ENCODE measurements at regions not wholly inside any gene's neighbourhood (a gene's known extent, or its start where the extent isn't known, plus 50 kb on each side); places are given as distances from the start of the nearest gene placed in this dataset.
"Not testable (repeated sequence)": the region's sequence is repeated elsewhere in the genome, so short reads cannot be mapped to it uniquely, and the experiment has no call there.

DNA sequence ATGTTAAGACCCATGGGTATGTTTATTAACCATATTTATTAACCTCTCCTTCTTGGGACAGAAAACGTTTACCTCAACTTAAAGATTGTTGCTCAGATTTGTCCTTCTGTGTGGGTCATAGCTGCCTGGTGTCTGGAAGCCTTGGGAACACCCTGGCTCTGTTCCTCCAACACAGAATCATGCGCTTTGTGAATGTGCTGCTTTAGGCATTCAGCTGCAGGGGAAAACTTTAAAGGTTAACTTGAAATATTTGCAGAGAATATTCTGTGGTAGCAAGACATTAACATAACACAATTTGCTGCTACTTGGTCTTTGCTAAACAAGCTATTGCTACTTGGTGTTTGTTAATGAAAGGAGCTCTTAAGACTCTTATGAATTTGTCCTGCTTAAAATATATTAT is 50.5 kb upstream of the THOC3 start:
- intact Hi-C loops (cut with DNase I); DNase-seq; H3K4me1 ChIP-seq (ENCODE audit: control insufficient read depth in 2 of 3, insufficient read depth in 2 of 3, low read depth in 1 of 3, low read length in 3 of 3); H3K4me3 ChIP-seq (ENCODE audit: low read length in 3 of 3); H3K27me3 ChIP-seq (ENCODE audit: control insufficient read depth, insufficient read depth, low read length); H3K9ac ChIP-seq (ENCODE audit: low read length in 3 of 3); FAIRE-seq; H3K9me3 ChIP-seq (ENCODE audit: control insufficient read depth in 2 of 3, insufficient read depth in 1 of 3, low read length in 3 of 3); H3K36me3 ChIP-seq (ENCODE audit: control insufficient read depth in 2 of 3, insufficient read depth in 3 of 3, low read length in 3 of 3); H3K27ac ChIP-seq (ENCODE audit: low read depth in 2 of 2, low read length in 2 of 2): not testable (repeated sequence)

DNA sequence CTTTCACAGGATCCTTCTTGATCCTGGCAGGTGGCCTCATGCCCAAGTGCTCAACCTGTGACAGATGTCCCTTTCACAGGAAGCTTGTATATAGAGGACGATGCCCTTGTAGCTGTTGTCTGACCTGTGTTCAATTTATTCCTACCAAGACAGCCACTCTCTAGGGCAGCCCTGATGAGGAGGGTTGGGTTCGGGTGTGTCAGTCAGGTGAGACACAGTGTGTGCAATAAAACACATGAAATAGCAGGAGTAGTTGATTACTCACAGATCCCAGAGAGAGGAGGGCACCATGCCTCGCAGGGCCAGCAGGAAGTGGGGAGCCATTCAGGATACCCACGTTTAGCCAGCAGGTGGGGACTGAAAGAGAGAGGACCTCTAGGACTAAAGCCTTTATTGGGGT is 52.7 kb upstream of the THOC3 start:
- intact Hi-C loops (cut with DNase I); H3K4me3 ChIP-seq (ENCODE audit: low read length in 3 of 3); H3K36me3 ChIP-seq (ENCODE audit: control insufficient read depth in 2 of 3, insufficient read depth in 3 of 3, low read length in 3 of 3); H3K4me1 ChIP-seq (ENCODE audit: control insufficient read depth in 2 of 3, insufficient read depth in 2 of 3, low read depth in 1 of 3, low read length in 3 of 3); H3K27ac ChIP-seq (ENCODE audit: low read depth in 2 of 2, low read length in 2 of 2); H3K9me3 ChIP-seq (ENCODE audit: control insufficient read depth in 2 of 3, insufficient read depth in 1 of 3, low read length in 3 of 3); H3K27me3 ChIP-seq (ENCODE audit: control insufficient read depth, insufficient read depth, low read length); H3K9ac ChIP-seq (ENCODE audit: low read length in 3 of 3); FAIRE-seq; DNase-seq: not testable (repeated sequence)

DNA sequence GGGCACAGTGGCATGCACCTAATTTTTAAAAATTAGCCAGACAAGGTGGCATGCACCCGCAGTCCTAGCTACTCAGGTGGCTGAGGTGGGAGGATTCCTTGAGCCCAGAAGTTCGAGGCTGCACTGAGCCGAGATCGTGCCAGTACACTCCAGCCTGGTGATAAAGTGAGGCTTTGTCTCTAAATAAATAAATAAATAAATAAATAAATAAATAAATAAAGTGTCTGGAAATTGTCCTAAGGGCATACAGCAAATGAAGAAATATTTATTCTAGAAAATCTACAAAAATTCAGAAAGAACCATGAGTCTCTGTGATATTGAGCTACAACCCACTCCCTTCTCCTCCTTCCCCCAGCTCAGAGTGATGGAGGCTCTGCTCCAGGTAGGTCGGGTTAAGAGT is 55.4 kb upstream of the THOC3 start:
- FAIRE-seq; intact Hi-C loops (cut with DNase I); H3K4me3 ChIP-seq (ENCODE audit: low read length in 3 of 3): not testable (repeated sequence)

DNA sequence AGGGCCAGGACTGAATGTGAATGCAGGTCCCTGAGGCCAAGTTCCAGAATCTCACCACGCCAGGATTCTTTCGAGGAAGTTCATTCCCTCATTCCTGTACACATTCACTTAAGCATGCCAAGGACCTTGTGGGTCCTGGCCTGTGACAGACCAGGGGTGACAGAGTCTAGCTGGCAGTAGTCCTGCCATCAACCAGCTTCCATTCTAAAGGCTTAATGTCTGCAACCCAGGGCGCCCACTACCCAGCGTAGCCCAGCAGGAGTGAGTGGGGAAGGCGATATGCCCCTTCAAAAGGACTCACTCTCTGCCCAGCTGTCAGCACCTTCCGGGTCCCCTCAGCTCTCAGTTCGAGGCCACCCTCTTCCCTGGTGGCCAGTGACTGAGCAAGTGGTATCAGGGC is 61.3 kb upstream of the THOC3 start:
- H3K9me3 ChIP-seq (ENCODE audit: control insufficient read depth in 2 of 3, insufficient read depth in 1 of 3, low read length in 3 of 3); H3K4me1 ChIP-seq (ENCODE audit: control insufficient read depth in 2 of 3, insufficient read depth in 2 of 3, low read depth in 1 of 3, low read length in 3 of 3); H3K9ac ChIP-seq (ENCODE audit: low read length in 3 of 3); intact Hi-C loops (cut with DNase I); H3K4me3 ChIP-seq (ENCODE audit: low read length in 3 of 3); DNase-seq; H3K36me3 ChIP-seq (ENCODE audit: control insufficient read depth in 2 of 3, insufficient read depth in 3 of 3, low read length in 3 of 3); FAIRE-seq; H3K27ac ChIP-seq (ENCODE audit: low read depth in 2 of 2, low read length in 2 of 2); H3K27me3 ChIP-seq (ENCODE audit: control insufficient read depth, insufficient read depth, low read length): not testable (repeated sequence)

More for the DNA sequence above, 55.4 kb upstream of the THOC3 start:
- not testable (repeated sequence) for H3K27me3 ChIP-seq (ENCODE audit: control insufficient read depth, insufficient read depth, low read length); DNase-seq; H3K36me3 ChIP-seq (ENCODE audit: control insufficient read depth in 2 of 3, insufficient read depth in 3 of 3, low read length in 3 of 3); H3K4me1 ChIP-seq (ENCODE audit: control insufficient read depth in 2 of 3, insufficient read depth in 2 of 3, low read depth in 1 of 3, low read length in 3 of 3); H3K27ac ChIP-seq (ENCODE audit: low read depth in 2 of 2, low read length in 2 of 2); H3K9ac ChIP-seq (ENCODE audit: low read length in 3 of 3); H3K9me3 ChIP-seq (ENCODE audit: control insufficient read depth in 2 of 3, insufficient read depth in 1 of 3, low read length in 3 of 3)

DNA sequence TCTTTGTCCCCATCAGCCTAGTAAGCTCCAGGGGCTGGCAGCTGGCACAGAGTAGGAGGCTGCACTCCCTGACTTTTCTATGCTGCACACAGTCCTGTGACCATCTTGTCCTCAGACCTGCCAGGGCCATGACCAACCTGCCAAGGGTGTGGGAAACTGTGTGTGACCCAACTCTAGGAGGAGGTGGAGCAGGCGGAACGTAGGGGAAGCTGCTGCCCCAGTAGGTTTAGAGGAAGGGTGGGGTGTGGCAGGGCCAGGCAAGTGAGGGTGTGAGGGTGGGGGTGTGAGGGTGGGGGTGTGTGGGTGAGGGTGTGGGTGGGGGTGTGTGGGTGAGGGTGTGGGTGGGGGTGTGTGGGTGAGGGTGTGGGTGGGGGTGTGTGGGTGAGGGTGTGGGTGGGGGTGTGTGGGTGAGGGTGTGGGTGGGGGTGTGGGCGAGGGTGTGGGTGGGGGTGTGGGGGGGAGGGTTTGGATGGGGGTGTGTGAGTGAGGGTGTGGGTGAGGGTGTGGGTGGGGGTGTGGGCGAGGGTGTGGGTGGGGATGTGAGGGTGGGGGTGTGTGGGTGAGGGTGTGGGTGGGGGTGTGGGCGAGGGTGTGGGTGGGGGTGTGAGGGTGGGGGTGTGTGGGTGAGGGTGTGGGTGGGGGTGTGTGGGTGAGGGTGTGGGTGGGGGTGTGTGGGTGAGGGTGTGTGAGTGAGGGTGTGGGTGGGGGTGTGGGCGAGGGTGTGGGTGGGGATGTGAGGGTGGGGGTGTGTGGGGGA is 62.4 kb upstream of the THOC3 start:
- H3K9ac ChIP-seq (ENCODE audit: low read length in 3 of 3); H3K9me3 ChIP-seq (ENCODE audit: control insufficient read depth in 2 of 3, insufficient read depth in 1 of 3, low read length in 3 of 3); H3K27me3 ChIP-seq (ENCODE audit: control insufficient read depth, insufficient read depth, low read length); H3K4me3 ChIP-seq (ENCODE audit: low read length in 3 of 3); intact Hi-C loops (cut with DNase I); H3K36me3 ChIP-seq (ENCODE audit: control insufficient read depth in 2 of 3, insufficient read depth in 3 of 3, low read length in 3 of 3); DNase-seq; H3K27ac ChIP-seq (ENCODE audit: low read depth in 2 of 2, low read length in 2 of 2); H3K4me1 ChIP-seq (ENCODE audit: control insufficient read depth in 2 of 3, insufficient read depth in 2 of 3, low read depth in 1 of 3, low read length in 3 of 3); FAIRE-seq: not testable (repeated sequence)

DNA sequence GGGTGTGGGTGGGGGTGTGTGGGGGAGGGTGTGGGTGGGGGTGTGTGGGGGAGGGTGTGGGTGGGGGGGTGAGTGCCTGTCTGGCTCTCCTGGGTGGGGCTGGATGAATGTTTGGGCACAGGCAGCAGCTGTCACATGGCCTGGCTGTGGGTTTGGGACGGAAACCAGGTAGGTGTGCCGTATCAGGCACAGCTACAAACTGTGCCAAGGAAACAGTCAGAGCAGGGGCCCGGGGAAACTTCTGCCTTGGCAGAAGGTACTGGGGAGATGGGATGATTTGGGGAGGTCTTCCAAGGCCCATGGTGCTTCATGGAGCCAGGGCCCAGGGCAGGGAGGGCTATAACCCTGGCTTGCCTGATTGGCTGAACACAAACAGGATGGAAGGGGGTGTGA is 63.0 kb upstream of the THOC3 start:
- H3K27me3 ChIP-seq (ENCODE audit: control insufficient read depth, insufficient read depth, low read length); FAIRE-seq; H3K9me3 ChIP-seq (ENCODE audit: control insufficient read depth in 2 of 3, insufficient read depth in 1 of 3, low read length in 3 of 3); H3K4me3 ChIP-seq (ENCODE audit: low read length in 3 of 3); intact Hi-C loops (cut with DNase I); H3K4me1 ChIP-seq (ENCODE audit: control insufficient read depth in 2 of 3, insufficient read depth in 2 of 3, low read depth in 1 of 3, low read length in 3 of 3); H3K36me3 ChIP-seq (ENCODE audit: control insufficient read depth in 2 of 3, insufficient read depth in 3 of 3, low read length in 3 of 3); H3K9ac ChIP-seq (ENCODE audit: low read length in 3 of 3); H3K27ac ChIP-seq (ENCODE audit: low read depth in 2 of 2, low read length in 2 of 2); DNase-seq: not testable (repeated sequence)

DNA sequence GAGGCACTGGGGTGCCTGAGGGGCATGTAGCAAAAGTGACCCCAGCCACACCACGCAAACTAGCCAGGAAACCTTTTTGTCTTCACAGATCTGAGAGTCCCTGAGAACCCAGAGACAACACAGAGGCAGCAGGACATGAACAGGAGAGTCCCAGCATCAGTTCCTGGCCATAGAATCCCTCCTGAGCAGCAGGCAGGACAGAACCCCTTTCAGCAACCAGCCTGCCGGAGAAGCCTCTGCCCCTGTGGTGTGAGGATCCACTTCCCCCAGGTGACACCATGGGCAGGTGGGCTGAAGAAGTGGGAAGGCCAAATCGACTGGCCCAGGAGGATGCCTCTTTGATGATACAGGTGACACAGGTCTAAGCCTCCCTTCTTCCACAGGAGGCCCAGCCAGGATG is 65.1 kb upstream of the THOC3 start:
- H3K9ac ChIP-seq (ENCODE audit: low read length in 3 of 3); H3K4me1 ChIP-seq (ENCODE audit: control insufficient read depth in 2 of 3, insufficient read depth in 2 of 3, low read depth in 1 of 3, low read length in 3 of 3); H3K4me3 ChIP-seq (ENCODE audit: low read length in 3 of 3); DNase-seq; H3K27ac ChIP-seq (ENCODE audit: low read depth in 2 of 2, low read length in 2 of 2); intact Hi-C loops (cut with DNase I); H3K36me3 ChIP-seq (ENCODE audit: control insufficient read depth in 2 of 3, insufficient read depth in 3 of 3, low read length in 3 of 3); H3K9me3 ChIP-seq (ENCODE audit: control insufficient read depth in 2 of 3, insufficient read depth in 1 of 3, low read length in 3 of 3); H3K27me3 ChIP-seq (ENCODE audit: control insufficient read depth, insufficient read depth, low read length); FAIRE-seq: not testable (repeated sequence)

DNA sequence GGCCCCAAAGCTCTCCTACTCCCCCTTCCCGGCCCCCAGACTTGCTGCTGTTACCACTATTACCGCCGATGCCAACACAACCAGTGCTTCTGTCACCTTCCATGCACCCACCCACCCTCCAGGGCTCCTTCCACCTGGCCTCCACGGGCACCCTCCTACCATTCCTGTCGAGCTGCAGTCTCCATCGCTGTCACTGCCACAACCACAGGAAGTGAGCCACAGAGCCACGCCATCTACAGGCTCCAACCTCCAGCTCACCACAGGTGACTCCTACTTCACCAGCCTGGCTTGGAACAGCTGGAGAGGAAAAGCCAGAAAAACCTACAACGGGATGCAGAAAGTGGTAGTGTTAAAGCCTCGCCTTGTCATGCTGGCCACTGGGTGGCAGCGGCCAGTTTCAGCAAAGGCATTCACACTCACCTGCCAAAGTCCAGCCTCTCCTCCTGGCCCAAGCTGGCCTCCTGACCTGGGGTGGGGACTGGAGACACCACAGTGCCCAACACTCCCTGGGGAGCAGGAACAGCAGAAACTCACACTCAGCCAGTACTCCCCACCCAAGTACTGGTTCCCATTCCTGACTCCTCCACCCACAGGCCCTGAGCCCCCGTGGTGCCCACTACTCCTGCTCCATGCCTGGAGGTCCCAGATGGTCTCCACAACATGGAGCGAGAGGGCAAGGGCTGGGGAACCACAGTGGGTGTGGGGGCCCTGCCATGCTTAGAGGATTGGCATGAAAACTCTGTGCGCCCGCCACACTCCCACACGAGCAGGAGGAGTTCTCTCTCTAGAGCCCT is 66.5 kb upstream of the THOC3 start:
- H3K36me3 ChIP-seq (ENCODE audit: control insufficient read depth in 2 of 3, insufficient read depth in 3 of 3, low read length in 3 of 3); H3K27me3 ChIP-seq (ENCODE audit: control insufficient read depth, insufficient read depth, low read length); H3K27ac ChIP-seq (ENCODE audit: low read depth in 2 of 2, low read length in 2 of 2); H3K4me3 ChIP-seq (ENCODE audit: low read length in 3 of 3); H3K9ac ChIP-seq (ENCODE audit: low read length in 3 of 3); H3K9me3 ChIP-seq (ENCODE audit: control insufficient read depth in 2 of 3, insufficient read depth in 1 of 3, low read length in 3 of 3); FAIRE-seq; intact Hi-C loops (cut with DNase I); H3K4me1 ChIP-seq (ENCODE audit: control insufficient read depth in 2 of 3, insufficient read depth in 2 of 3, low read depth in 1 of 3, low read length in 3 of 3): not testable (repeated sequence)
- peak in 1 of 5 donors; percentile 20 for DNase-seq
